ENCODE measurements at regions not wholly inside any gene's neighbourhood (a gene's known extent, or its start where the extent isn't known, plus 50 kb on each side); places are given as distances from the start of the nearest gene placed in this dataset.

DNA sequence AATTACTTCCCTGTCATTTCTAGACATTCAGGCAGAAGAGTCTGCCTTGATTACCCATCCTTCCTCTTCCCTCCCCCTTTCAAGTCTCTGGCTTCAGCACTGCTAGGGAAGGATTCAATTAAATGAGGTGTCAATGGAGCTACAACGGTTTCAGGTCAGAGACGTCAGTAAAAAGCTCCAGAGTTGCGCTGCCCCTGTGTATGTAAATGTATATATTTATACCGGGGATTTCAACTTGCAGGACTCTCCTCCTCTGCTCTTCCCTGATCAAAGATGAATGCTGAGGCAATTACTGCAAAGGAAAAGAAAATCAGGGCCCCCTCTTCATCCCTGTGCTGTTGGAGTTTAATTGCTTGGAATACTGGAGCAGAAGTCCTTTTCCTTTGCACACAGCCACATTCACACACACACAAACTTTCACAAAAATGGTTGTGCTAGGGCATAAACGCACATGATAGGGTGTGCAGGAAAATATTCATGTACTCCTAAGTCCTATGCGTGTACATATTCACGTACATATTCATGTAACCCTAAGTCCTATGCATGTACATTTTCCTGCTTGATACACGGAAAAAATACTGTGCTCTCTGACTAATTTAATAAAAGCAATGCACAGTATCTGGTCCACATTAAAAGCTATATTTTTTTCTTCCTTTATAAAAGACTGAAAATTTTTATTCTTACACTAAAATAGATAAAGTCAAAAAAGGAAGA is 129.7 kb upstream of the PMFBP1 start:
- TF ChIP-seq, protein P1, sequence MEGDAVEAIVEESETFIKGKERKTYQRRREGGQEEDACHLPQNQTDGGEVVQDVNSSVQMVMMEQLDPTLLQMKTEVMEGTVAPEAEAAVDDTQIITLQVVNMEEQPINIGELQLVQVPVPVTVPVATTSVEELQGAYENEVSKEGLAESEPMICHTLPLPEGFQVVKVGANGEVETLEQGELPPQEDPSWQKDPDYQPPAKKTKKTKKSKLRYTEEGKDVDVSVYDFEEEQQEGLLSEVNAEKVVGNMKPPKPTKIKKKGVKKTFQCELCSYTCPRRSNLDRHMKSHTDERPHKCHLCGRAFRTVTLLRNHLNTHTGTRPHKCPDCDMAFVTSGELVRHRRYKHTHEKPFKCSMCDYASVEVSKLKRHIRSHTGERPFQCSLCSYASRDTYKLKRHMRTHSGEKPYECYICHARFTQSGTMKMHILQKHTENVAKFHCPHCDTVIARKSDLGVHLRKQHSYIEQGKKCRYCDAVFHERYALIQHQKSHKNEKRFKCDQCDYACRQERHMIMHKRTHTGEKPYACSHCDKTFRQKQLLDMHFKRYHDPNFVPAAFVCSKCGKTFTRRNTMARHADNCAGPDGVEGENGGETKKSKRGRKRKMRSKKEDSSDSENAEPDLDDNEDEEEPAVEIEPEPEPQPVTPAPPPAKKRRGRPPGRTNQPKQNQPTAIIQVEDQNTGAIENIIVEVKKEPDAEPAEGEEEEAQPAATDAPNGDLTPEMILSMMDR (IDR thresholded peaks at IDR 0.05; ENCODE audit: poor library complexity, severe bottlenecking) = no peak
- TF ChIP-seq EP300 (conservative IDR thresholded peaks at IDR 0.05; ENCODE audit: poor library complexity, severe bottlenecking) (peak; percentile 80), EZH2 (IDR thresholded peaks at IDR 0.05; ENCODE audit: borderline replicate concordance, insufficient read depth, low read length, poor library complexity, severe bottlenecking) (no peak)
